GM19395 (cell line): ENCODE measurements at regions not wholly inside any gene's neighbourhood (a gene's known extent, or its start where the extent isn't known, plus 50 kb on each side); places are given as distances from the start of the nearest gene placed in this dataset.
"Not testable (repeated sequence)": the region's sequence is repeated elsewhere in the genome, so short reads cannot be mapped to it uniquely, and the experiment has no call there.

ENCODE experiments used
- ATAC-seq: cut with Tn5 transposase; IDR thresholded peaks from one replicate; pipeline ENCODE4 v1.9.1; 2021; ENCODE audit warnings: mild to moderate bottlenecking, moderate library complexity; ENCODE audit not compliant: unreplicated experiment

GRCh38 chr1:193463326-193463932, 277.0 kb upstream of the B3GALT2 start:
- no peak for ATAC-seq

- no peak for ATAC-seq
Measured at GRCh38 chr1:193462629-193463320, 276.4 kb upstream of the B3GALT2 start.

- no peak for ATAC-seq
Measured at GRCh38 chr1:193458628-193459027, 272.2 kb upstream of the B3GALT2 start.

- ATAC-seq, result no peak
Measured at GRCh38 chr1:193457676-193458075, 271.3 kb upstream of the B3GALT2 start.

GRCh38 chr1:193456811-193457280, 270.4 kb upstream of the B3GALT2 start:
- peak; percentile 83 for ATAC-seq

- ATAC-seq, result no peak
Measured at GRCh38 chr1:193451606-193452005, 265.2 kb upstream of the B3GALT2 start.

- no peak for ATAC-seq
Measured at GRCh38 chr1:193451001-193451400, 264.6 kb upstream of the B3GALT2 start.

- peak; percentile 92 for ATAC-seq
Measured at GRCh38 chr1:193448682-193449461, 262.5 kb upstream of the B3GALT2 start.

GRCh38 chr1:193443886-193444285, 257.5 kb upstream of the B3GALT2 start:
- no peak for ATAC-seq

- peak; percentile 72 for ATAC-seq
Measured at GRCh38 chr1:193438771-193439170, 252.4 kb upstream of the B3GALT2 start.

GRCh38 chr1:193438312-193438711, 251.9 kb upstream of the B3GALT2 start:
- ATAC-seq, result peak; percentile 11

- ATAC-seq, result peak; percentile 80
Measured at GRCh38 chr1:193437785-193438184, 251.4 kb upstream of the B3GALT2 start.

GRCh38 chr1:193437333-193437732, 250.9 kb upstream of the B3GALT2 start:
- ATAC-seq, result not testable (repeated sequence)

- no peak for ATAC-seq
Measured at GRCh38 chr1:193435781-193436180, 249.4 kb upstream of the B3GALT2 start.

GRCh38 chr1:193434319-193434718, 247.9 kb upstream of the B3GALT2 start:
- no peak for ATAC-seq

- no peak for ATAC-seq
Measured at GRCh38 chr1:193433599-193433998, 247.2 kb upstream of the B3GALT2 start.

- no peak for ATAC-seq
Measured at GRCh38 chr1:193432979-193433587, 246.7 kb upstream of the B3GALT2 start.

- ATAC-seq, result no peak
Measured at GRCh38 chr1:193431265-193431977, 245.0 kb upstream of the B3GALT2 start.

- ATAC-seq, result no peak
Measured at GRCh38 chr1:193427524-193427923, 241.1 kb upstream of the B3GALT2 start.

- ATAC-seq, result no peak
Measured at GRCh38 chr1:193426061-193426460, 239.6 kb upstream of the B3GALT2 start.

GRCh38 chr1:193421487-193421886, 235.1 kb upstream of the B3GALT2 start:
- ATAC-seq, result no peak
